C1 segment of cervical spinal cord (tissue), 14 donors: ENCODE measurements at regions not wholly inside any gene's neighbourhood (a gene's known extent, or its start where the extent isn't known, plus 50 kb on each side); places are given as distances from the start of the nearest gene placed in this dataset.
"Not testable (repeated sequence)": the region's sequence is repeated elsewhere in the genome, so short reads cannot be mapped to it uniquely, and the experiment has no call there.

Experiments used
- DNase-seq, 14 donors: peaks; one replicate each; lab custom pipeline; 2025; lab: John Stamatoyannopoulos, UW

- DNase-seq: not testable (repeated sequence)
These were observed 601.9 kb downstream of the RPIA start for GRCh38 chr2:89293399-89293798.

- not testable (repeated sequence) for DNase-seq
These were observed 602.9 kb downstream of the RPIA start for GRCh38 chr2:89294335-89294734.

- not testable (repeated sequence) for DNase-seq
These were observed 605.4 kb downstream of the RPIA start for GRCh38 chr2:89296820-89297398.

GRCh38 chr2:89299196-89299595 lies 607.7 kb downstream of the RPIA start:
- DNase-seq: not testable (repeated sequence)

- not testable (repeated sequence) for DNase-seq
These were observed 614.1 kb downstream of the RPIA start for GRCh38 chr2:89305623-89306022.

GRCh38 chr2:89306869-89307637 lies 615.6 kb downstream of the RPIA start:
- not testable (repeated sequence) for DNase-seq

- DNase-seq: not testable (repeated sequence)
These were observed 627.5 kb downstream of the RPIA start for GRCh38 chr2:89318990-89319389.

- DNase-seq: not testable (repeated sequence)
These were observed 634.4 kb downstream of the RPIA start for GRCh38 chr2:89325894-89326293.

GRCh38 chr2:89326455-89326854 lies 635.0 kb downstream of the RPIA start:
- not testable (repeated sequence) for DNase-seq

GRCh38 chr2:89328790-89329189 lies 637.3 kb downstream of the RPIA start:
- DNase-seq: not testable (repeated sequence)
